ENCODE measurements at regions not wholly inside any gene's neighbourhood (a gene's known extent, or its start where the extent isn't known, plus 50 kb on each side); places are given as distances from the start of the nearest gene placed in this dataset.

DNA sequence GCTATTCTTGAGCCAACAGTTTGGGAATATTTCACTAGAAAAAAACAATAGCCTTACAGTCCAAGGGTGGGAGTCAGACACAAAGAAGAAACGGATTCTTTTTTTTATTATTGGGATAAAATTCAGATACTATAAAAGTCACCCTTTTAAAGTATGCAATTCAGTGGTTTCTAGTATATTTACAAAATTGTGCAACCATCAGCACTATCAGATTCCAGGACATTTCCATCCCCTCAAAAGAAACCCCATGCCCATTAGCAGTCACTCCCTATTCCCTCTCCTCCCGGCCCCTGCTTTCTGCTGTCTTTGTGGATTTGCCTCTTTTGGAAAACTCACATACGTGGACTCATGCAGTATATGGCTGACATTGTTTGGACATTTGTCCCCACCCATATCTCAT is 134.4 kb downstream of the C16orf95 start:
- no peak for TF ChIP-seq ERG (CRISPR knock-in tag; IDR thresholded peaks at IDR 0.05)
- TF ChIP-seq EMX1 (CRISPR knock-in tag; IDR thresholded peaks at IDR 0.05), result no peak
- TF ChIP-seq, protein P1, sequence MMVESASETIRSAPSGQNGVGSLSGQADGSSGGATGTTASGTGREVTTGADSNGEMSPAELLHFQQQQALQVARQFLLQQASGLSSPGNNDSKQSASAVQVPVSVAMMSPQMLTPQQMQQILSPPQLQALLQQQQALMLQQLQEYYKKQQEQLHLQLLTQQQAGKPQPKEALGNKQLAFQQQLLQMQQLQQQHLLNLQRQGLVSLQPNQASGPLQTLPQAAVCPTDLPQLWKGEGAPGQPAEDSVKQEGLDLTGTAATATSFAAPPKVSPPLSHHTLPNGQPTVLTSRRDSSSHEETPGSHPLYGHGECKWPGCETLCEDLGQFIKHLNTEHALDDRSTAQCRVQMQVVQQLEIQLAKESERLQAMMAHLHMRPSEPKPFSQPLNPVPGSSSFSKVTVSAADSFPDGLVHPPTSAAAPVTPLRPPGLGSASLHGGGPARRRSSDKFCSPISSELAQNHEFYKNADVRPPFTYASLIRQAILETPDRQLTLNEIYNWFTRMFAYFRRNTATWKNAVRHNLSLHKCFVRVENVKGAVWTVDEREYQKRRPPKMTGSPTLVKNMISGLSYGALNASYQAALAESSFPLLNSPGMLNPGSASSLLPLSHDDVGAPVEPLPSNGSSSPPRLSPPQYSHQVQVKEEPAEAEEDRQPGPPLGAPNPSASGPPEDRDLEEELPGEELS (CRISPR knock-in tag; IDR thresholded peaks at IDR 0.05), result no peak
- TF ChIP-seq AFF4 (CRISPR knock-in tag; IDR thresholded peaks at IDR 0.05; ENCODE audit: borderline replicate concordance), result no peak
- TF ChIP-seq ESRRA (CRISPR knock-in tag; IDR thresholded peaks at IDR 0.05; ENCODE audit: borderline replicate concordance), result no peak
- no peak for TF ChIP-seq TEAD4 (CRISPR knock-in tag; IDR thresholded peaks at IDR 0.05)
- TF ChIP-seq, protein P2, sequence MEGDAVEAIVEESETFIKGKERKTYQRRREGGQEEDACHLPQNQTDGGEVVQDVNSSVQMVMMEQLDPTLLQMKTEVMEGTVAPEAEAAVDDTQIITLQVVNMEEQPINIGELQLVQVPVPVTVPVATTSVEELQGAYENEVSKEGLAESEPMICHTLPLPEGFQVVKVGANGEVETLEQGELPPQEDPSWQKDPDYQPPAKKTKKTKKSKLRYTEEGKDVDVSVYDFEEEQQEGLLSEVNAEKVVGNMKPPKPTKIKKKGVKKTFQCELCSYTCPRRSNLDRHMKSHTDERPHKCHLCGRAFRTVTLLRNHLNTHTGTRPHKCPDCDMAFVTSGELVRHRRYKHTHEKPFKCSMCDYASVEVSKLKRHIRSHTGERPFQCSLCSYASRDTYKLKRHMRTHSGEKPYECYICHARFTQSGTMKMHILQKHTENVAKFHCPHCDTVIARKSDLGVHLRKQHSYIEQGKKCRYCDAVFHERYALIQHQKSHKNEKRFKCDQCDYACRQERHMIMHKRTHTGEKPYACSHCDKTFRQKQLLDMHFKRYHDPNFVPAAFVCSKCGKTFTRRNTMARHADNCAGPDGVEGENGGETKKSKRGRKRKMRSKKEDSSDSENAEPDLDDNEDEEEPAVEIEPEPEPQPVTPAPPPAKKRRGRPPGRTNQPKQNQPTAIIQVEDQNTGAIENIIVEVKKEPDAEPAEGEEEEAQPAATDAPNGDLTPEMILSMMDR (IDR thresholded peaks at IDR 0.05), result no peak
- TF ChIP-seq NR1H2 (CRISPR knock-in tag; IDR thresholded peaks at IDR 0.05), result no peak
- no peak for TF ChIP-seq ZNF317 (CRISPR knock-in tag; IDR thresholded peaks at IDR 0.05; ENCODE audit: borderline replicate concordance, low read depth)
- TF ChIP-seq, protein P3, sequence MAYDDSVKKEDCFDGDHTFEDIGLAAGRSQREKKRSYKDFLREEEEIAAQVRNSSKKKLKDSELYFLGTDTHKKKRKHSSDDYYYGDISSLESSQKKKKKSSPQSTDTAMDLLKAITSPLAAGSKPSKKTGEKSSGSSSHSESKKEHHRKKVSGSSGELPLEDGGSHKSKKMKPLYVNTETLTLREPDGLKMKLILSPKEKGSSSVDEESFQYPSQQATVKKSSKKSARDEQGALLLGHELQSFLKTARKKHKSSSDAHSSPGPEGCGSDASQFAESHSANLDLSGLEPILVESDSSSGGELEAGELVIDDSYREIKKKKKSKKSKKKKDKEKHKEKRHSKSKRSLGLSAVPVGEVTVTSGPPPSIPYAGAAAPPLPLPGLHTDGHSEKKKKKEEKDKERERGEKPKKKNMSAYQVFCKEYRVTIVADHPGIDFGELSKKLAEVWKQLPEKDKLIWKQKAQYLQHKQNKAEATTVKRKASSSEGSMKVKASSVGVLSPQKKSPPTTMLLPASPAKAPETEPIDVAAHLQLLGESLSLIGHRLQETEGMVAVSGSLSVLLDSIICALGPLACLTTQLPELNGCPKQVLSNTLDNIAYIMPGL (CRISPR knock-in tag; IDR thresholded peaks at IDR 0.05), result no peak
- TF ChIP-seq ETV6 (CRISPR knock-in tag; IDR thresholded peaks at IDR 0.05), result no peak
- TF ChIP-seq SMAD3 (CRISPR knock-in tag; IDR thresholded peaks at IDR 0.05; ENCODE audit: borderline replicate concordance), result no peak
- TF ChIP-seq TCF7 (CRISPR knock-in tag; IDR thresholded peaks at IDR 0.05; ENCODE audit: low read depth), result no peak
- TF ChIP-seq HMGA2 (CRISPR knock-in tag; IDR thresholded peaks at IDR 0.05), result no peak
- no peak for TF ChIP-seq IRF2 (CRISPR knock-in tag; IDR thresholded peaks at IDR 0.05; ENCODE audit: borderline replicate concordance, low read depth)
- no peak overlapping the region for H3K27ac Mint-ChIP-seq
- ATAC-seq, result no peak
- no peak for DNase-seq (ENCODE audit: low spot score)
- H3K4me1 Mint-ChIP-seq, result peaks cover 5% of the 10 kb centered on the region
- no peaks in the 10 kb centered on the region; the same call in none of the 2 replicates for H3K27me3 Mint-ChIP-seq (ENCODE audit: low read depth)
- ChIA-PET POLR2A (no interaction called here), CTCF (no interaction called here)
- peaks cover 10% of the 10 kb centered on the region for H3K36me3 Mint-ChIP-seq
- H3K4me3 Mint-ChIP-seq, result no peak overlapping the region
- peaks cover 13% of the 10 kb centered on the region for H3K9me3 Mint-ChIP-seq

DNA sequence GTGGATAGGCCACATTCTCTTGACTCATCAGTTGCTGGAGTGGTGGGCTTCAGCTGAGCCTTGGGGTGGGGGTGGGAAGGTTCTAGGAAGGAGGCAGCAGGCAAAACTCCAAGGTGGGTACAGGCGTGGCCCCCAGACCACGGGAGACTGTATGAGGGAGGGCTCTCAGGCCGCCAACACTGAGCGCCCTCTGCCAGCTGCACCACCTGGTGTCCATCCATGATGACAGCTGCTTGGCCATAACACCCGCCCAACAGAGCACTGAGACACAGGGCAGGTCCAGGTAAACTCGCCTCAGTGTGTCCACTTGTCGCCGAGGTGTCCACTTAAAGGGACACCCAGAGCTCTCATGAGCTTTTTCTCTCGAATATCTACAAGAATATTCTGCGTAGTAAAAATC is 133.5 kb downstream of the C16orf95 start:
- CTCF ChIA-PET, result interaction anchor here (0.5 kb wide), 1 partner anchor 17 kb away, joined by 4 read pairs; no protein-coding TSS in a partner anchor
- Mint-ChIP-seq H3K4me3 (no peak overlapping the region), H3K27me3 (ENCODE audit: low read depth) (no peaks in the 10 kb centered on the region; the same call in 1 of the 2 replicates), H3K4me1 (no peaks in the 10 kb centered on the region), H3K9me3 (peaks cover 19% of the 10 kb centered on the region), H3K36me3 (peaks cover 11% of the 10 kb centered on the region), H3K27ac (no peak overlapping the region)
- POLR2A ChIA-PET, result no interaction called here
- ATAC-seq, result no peak
- DNase-seq (ENCODE audit: low spot score), result no peak
- TF ChIP-seq MYBL2 (CRISPR knock-in tag; IDR thresholded peaks at IDR 0.05) (no peak), ZNF232 (CRISPR knock-in tag; IDR thresholded peaks at IDR 0.05) (no peak), FOXK1 (CRISPR knock-in tag; IDR thresholded peaks at IDR 0.05) (no peak), ZNF281 (CRISPR knock-in tag; IDR thresholded peaks at IDR 0.05) (no peak), NR1H2 (CRISPR knock-in tag; IDR thresholded peaks at IDR 0.05) (no peak), ATF3 (CRISPR knock-in tag; conservative IDR thresholded peaks at IDR 0.05) (no peak), NR3C1 (CRISPR knock-in tag; conservative IDR thresholded peaks at IDR 0.05; ENCODE audit: low read depth) (no peak), ZNF219 (CRISPR knock-in tag; IDR thresholded peaks at IDR 0.05; ENCODE audit: borderline replicate concordance) (no peak), ZNF671 (CRISPR knock-in tag; IDR thresholded peaks at IDR 0.05) (no peak)
